A549 (cell line): ENCODE measurements at regions not wholly inside any gene's neighbourhood (a gene's known extent, or its start where the extent isn't known, plus 50 kb on each side); places are given as distances from the start of the nearest gene placed in this dataset.

ENCODE experiments used
- ATAC-seq, 2 experiments: fragments of 200-7000 bp in 1 of 2; fragments of >200 bp in 1 of 2; cut with Nextera tagmentation in 1 of 2; cut with Tn5 transposase in 1 of 2; 3 replicates each; pipeline versions ENCODE4 v1.8.0 to v1.9.1; 2018 to 2020; ENCODE audit warnings: mild to moderate bottlenecking in 1 of 2, moderate library complexity in 1 of 2
- CTCF ChIA-PET: fragments of 300-600 bp; sonication (Branson Sonifier 250); formaldehyde crosslinking; extraction: SDS; loops from one replicate; lab custom pipeline; 2021; ENCODE audit warnings: antibody characterized with exemption, inconsistent platforms; lab: Yijun Ruan, JAX
- POLR2A ChIA-PET: fragments of 350-600 bp; formaldehyde crosslinking; extraction: SDS; loops from one replicate; lab custom pipeline; 2021; ENCODE audit warnings: antibody characterized with exemption, inconsistent platforms; lab: Yijun Ruan, JAX
- DNase-seq, 2 experiments: peaks; one replicate each; pipeline versions ENCODE4 v3.0.0 to v3.0.0-alpha.2; 2011 to 2016; ENCODE audit warnings: low read depth in 1 of 2, low spot score in 1 of 2
- FAIRE-seq: peaks from 2 replicates; lab custom pipeline; 2011; peaks lifted over from hg19 to GRCh38; lab: Jason Lieb, UNC
- H3K27ac ChIP-seq, 2 experiments: fragments of >200 bp; sonication (Bioruptor Twin); formaldehyde crosslinking; 3 replicates each; pipeline ENCODE4 v1.5.1; 2016 to 2017
- H3K4me1 ChIP-seq: fragments of >200 bp; sonication (Bioruptor Twin); formaldehyde crosslinking; 3 replicates; pipeline ENCODE4 v1.6.1; 2016
- H3K4me2 ChIP-seq: fragments of >200 bp; sonication (Bioruptor Twin); formaldehyde crosslinking; 3 replicates; pipeline ENCODE4 v1.6.1; 2016
- H3K4me3 ChIP-seq: fragments of >200 bp; sonication (Bioruptor Twin); formaldehyde crosslinking; 3 replicates; pipeline ENCODE4 v1.5.1; 2016
- H3K9me3 ChIP-seq: fragments of >200 bp; sonication (Bioruptor Twin); formaldehyde crosslinking; 3 replicates; pipeline ENCODE4 v1.6.1; 2016
- BCL3 ChIP-seq: fragments of >200 bp; sonication (Bioruptor Twin); formaldehyde crosslinking; IDR thresholded peaks from 3 replicates; pipeline ENCODE4 v1.6.1; 2016
- BHLHE40 ChIP-seq: IDR thresholded peaks from 2 replicates; pipeline ENCODE4 v1.6.1; 2012; ENCODE audit warnings: low read depth, low read length, inconsistent platforms
- CBX2 ChIP-seq: fragments of 200-600 bp; sonication (generic); IDR thresholded peaks from 2 replicates; pipeline ENCODE4 v1.6.1; 2016; ENCODE audit warnings: low read depth, mild to moderate bottlenecking, borderline replicate concordance
- CBX8 ChIP-seq: fragments of 200-600 bp; sonication (generic); IDR thresholded peaks from 2 replicates; pipeline ENCODE4 v1.6.1; 2016
- CEBPB ChIP-seq, 2 experiments: fragments of >200 bp in 1 of 2; sonication (Bioruptor Twin) in 1 of 2; formaldehyde crosslinking in 1 of 2; IDR thresholded peaks; 2 replicates each; pipeline ENCODE4 v1.6.1; 2012 to 2016
- CHD2 ChIP-seq: fragments of 150-350 bp; IDR thresholded peaks from 2 replicates; pipeline ENCODE4 v1.6.1; 2014; ENCODE audit warnings: low read length; ENCODE audit not compliant: partially characterized antibody
- EP300 ChIP-seq, 2 experiments: fragments of >200 bp; sonication (Bioruptor Twin); formaldehyde crosslinking; IDR thresholded peaks; 2 replicates in 1 of 2; 3 replicates in 1 of 2; pipeline ENCODE4 v1.6.1; 2016 to 2017
- ESRRA ChIP-seq: fragments of 150-350 bp; IDR thresholded peaks from 2 replicates; pipeline ENCODE4 v1.6.1; 2014; ENCODE audit warnings: mild to moderate bottlenecking, low read length, borderline replicate concordance
- FOXS1 ChIP-seq: fragments of 250-450 bp; sonication (Bioruptor Pico); IDR thresholded peaks from 2 replicates; pipeline ENCODE4 v1.5.0; 2020; ENCODE audit warnings: mild to moderate bottlenecking, moderate library complexity
- HOXB13 ChIP-seq: fragments of 250-450 bp; sonication (Bioruptor Pico); IDR thresholded peaks from 2 replicates; pipeline ENCODE4 v1.5.0; 2020; ENCODE audit warnings: low read depth, mild to moderate bottlenecking, moderate library complexity
- HOXB5 ChIP-seq: fragments of 250-450 bp; sonication (Bioruptor Pico); IDR thresholded peaks from 2 replicates; pipeline ENCODE4 v1.5.0; 2020; ENCODE audit warnings: mild to moderate bottlenecking, moderate library complexity
- MAFK ChIP-seq: fragments of 450-650 bp; IDR thresholded peaks from 2 replicates; pipeline ENCODE4 v1.6.1; 2014; ENCODE audit not compliant: partially characterized antibody
- MAZ ChIP-seq: fragments of 150-350 bp; IDR thresholded peaks from 2 replicates; pipeline ENCODE4 v1.6.1; 2014; ENCODE audit warnings: antibody characterized with exemption, low read depth, low read length, borderline replicate concordance
- NFE2L2 ChIP-seq: fragments of 150-350 bp; conservative IDR thresholded peaks from 2 replicates; pipeline ENCODE4 v1.6.1; 2014; ENCODE audit warnings: low read length
- NR3C1 ChIP-seq: fragments of >200 bp; sonication (Bioruptor Twin); formaldehyde crosslinking; IDR thresholded peaks from 3 replicates; pipeline ENCODE4 v1.6.1; 2017
- POLR2A ChIP-seq: IDR thresholded peaks from 2 replicates; pipeline ENCODE4 v1.6.1; 2012; ENCODE audit warnings: mild to moderate bottlenecking, low read length
- POLR2AphosphoS2 ChIP-seq: conservative IDR thresholded peaks from 2 replicates; pipeline ENCODE4 v1.6.1; 2012; ENCODE audit warnings: low read length, improper control_type of control experiment, inconsistent platforms
- RAD21 ChIP-seq, 2 experiments: fragments of >200 bp in 1 of 2; sonication (Bioruptor Twin) in 1 of 2; formaldehyde crosslinking in 1 of 2; IDR thresholded peaks in 1 of 2; conservative IDR thresholded peaks in 1 of 2; 2 replicates in 1 of 2; 3 replicates in 1 of 2; pipeline ENCODE4 v1.6.1; 2012 to 2018; ENCODE audit warnings: inconsistent platforms in 1 of 2
- REST ChIP-seq: fragments of 200-600 bp; sonication (generic); IDR thresholded peaks from 2 replicates; pipeline ENCODE4 v1.6.1; 2016; ENCODE audit warnings: antibody characterized with exemption, mild to moderate bottlenecking, moderate library complexity
- RFX5 ChIP-seq: fragments of 450-650 bp; IDR thresholded peaks from 2 replicates; pipeline ENCODE4 v1.7.1; 2014; ENCODE audit warnings: antibody characterized with exemption, mild to moderate bottlenecking, moderate library complexity
- SMC3 ChIP-seq: fragments of >200 bp; sonication (Bioruptor Twin); formaldehyde crosslinking; IDR thresholded peaks from 3 replicates; pipeline ENCODE4 v1.6.1; 2018; ENCODE audit warnings: inconsistent platforms
- SREBF2 ChIP-seq: fragments of 450-650 bp; IDR thresholded peaks from 2 replicates; pipeline ENCODE4 v1.6.1; 2014; ENCODE audit warnings: mild to moderate bottlenecking, moderate library complexity
- TP53 ChIP-seq: fragments of 250-450 bp; sonication (Bioruptor Pico); IDR thresholded peaks from 2 replicates; pipeline ENCODE4 v1.5.0; 2021; ENCODE audit warnings: mild to moderate bottlenecking, moderate library complexity
- WGBS: methylation state at CpG from one replicate; pipeline ENCODE4 v1.1.6; 2017; ENCODE audit errors: missing lambda C conversion rate; 5-methylcytosine and 5-hydroxymethylcytosine counted together
- TF ChIP-seq, protein P1 (sequence below): fragments of >200 bp; sonication (Bioruptor Twin); formaldehyde crosslinking; IDR thresholded peaks from 3 replicates; pipeline ENCODE4 v1.5.1; 2016
- TF ChIP-seq, protein P2 (sequence below): IDR thresholded peaks from 2 replicates; pipeline ENCODE4 v1.6.1; 2012; ENCODE audit warnings: low read depth, borderline replicate concordance

GRCh38 chr18:10249801-10250200, 204.6 kb upstream of the APCDD1 start:
- ATAC-seq (no peak), FAIRE-seq (no peak), DNase-seq (no peak)
- no peak overlapping the region for H3K4me3 ChIP-seq
- no peak for TF ChIP-seq REST
- no peak for TF ChIP-seq HOXB13 (CRISPR knock-in tag)
- no peak for TF ChIP-seq BHLHE40
- TF ChIP-seq SMC3, result no peak
- TF ChIP-seq, protein P1, sequence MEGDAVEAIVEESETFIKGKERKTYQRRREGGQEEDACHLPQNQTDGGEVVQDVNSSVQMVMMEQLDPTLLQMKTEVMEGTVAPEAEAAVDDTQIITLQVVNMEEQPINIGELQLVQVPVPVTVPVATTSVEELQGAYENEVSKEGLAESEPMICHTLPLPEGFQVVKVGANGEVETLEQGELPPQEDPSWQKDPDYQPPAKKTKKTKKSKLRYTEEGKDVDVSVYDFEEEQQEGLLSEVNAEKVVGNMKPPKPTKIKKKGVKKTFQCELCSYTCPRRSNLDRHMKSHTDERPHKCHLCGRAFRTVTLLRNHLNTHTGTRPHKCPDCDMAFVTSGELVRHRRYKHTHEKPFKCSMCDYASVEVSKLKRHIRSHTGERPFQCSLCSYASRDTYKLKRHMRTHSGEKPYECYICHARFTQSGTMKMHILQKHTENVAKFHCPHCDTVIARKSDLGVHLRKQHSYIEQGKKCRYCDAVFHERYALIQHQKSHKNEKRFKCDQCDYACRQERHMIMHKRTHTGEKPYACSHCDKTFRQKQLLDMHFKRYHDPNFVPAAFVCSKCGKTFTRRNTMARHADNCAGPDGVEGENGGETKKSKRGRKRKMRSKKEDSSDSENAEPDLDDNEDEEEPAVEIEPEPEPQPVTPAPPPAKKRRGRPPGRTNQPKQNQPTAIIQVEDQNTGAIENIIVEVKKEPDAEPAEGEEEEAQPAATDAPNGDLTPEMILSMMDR, result no peak
- TF ChIP-seq SREBF2, result no peak
- TF ChIP-seq, protein P2, sequence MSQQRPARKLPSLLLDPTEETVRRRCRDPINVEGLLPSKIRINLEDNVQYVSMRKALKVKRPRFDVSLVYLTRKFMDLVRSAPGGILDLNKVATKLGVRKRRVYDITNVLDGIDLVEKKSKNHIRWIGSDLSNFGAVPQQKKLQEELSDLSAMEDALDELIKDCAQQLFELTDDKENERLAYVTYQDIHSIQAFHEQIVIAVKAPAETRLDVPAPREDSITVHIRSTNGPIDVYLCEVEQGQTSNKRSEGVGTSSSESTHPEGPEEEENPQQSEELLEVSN, result no peak
- no peak for TF ChIP-seq EP300 (IDR thresholded peaks at IDR 0.05)
- TF ChIP-seq CEBPB (IDR thresholded peaks at IDR 0.05), result no peak
- TF ChIP-seq CHD2, result no peak
- no peaks in the 10 kb centered on the region for H3K9me3 ChIP-seq
- no peak overlapping the region for H3K4me2 ChIP-seq
- H3K27ac ChIP-seq, result no peak overlapping the region
- CTCF ChIA-PET, result no interaction called here
- no peaks in the 10 kb centered on the region for H3K4me1 ChIP-seq
- POLR2A ChIA-PET, result no interaction called here
- 38% methylated on average over 1 of the region's 1 CpG for WGBS

GRCh38 chr18:10252494-10252893, 201.9 kb upstream of the APCDD1 start:
- Histone ChIP-seq H3K9me3 (no peaks in the 10 kb centered on the region), H3K27ac (no peak overlapping the region), H3K4me3 (no peak overlapping the region), H3K4me2 (no peak overlapping the region), H3K4me1 (no peaks in the 10 kb centered on the region)
- ATAC-seq (no peak), FAIRE-seq (no peak), DNase-seq (no peak)
- TF ChIP-seq POLR2A (no peak), POLR2AphosphoS2 (no peak), TP53 (CRISPR knock-in tag) (no peak), RAD21 (conservative IDR thresholded peaks at IDR 0.05 in 1 of 2, IDR thresholded peaks at IDR 0.05 in 1 of 2) (no peak)
- ChIA-PET POLR2A (no interaction called here), CTCF (interaction anchor here (1.6 kb wide), 1 partner anchor 281 kb away, joined by 3 read pairs; no protein-coding TSS in a partner anchor)
- 40% methylated on average over 4 of the region's 4 CpGs for WGBS

DNA sequence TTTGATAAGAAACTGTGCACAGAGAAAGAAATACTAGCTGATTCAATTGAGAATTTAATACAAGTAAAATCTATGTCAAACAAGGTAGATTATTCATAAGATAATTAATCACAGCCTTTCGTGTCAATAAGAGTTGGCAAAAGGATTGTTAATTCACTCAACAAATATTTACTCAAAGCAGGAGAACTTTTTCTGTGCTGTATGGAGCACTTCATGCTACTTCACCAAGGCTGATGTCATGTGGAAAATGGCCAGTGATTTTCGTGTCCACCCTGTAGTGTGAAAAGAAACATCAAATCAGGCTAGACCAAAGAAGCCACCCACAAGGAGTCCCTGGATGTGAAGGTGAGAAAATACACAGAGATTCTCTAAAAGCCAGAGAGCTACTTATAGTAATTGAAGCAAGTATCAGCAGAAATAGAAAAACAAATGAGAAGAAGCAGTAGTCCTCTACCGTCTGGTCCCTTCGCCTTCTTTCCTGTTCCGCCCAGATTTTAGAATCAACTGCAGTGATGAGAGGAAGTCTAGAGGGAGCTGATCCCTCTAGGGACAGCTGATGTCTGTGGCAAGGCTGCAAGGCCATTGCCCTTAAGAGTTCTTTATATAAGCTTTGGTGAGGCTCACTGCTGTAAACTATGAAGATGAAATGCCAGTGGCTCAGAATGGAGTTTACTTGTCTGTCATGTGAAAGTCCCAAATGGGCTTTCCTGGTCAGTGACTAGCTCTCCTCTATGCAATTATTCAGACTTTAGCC, 201.3 kb upstream of the APCDD1 start:
- WGBS, result 48% methylated on average over 5 of the region's 5 CpGs
- H3K27ac ChIP-seq, result no peak overlapping the region
- TF ChIP-seq NFE2L2, result no peak
- TF ChIP-seq ESRRA, result no peak
- no peak for TF ChIP-seq HOXB5 (CRISPR knock-in tag)
- no peak for TF ChIP-seq BCL3
- no peak for TF ChIP-seq NR3C1
- no peak for TF ChIP-seq CEBPB (IDR thresholded peaks at IDR 0.05)
- no peak for TF ChIP-seq FOXS1 (CRISPR knock-in tag)
- no peak for TF ChIP-seq MAFK
- TF ChIP-seq MAZ, result no peak
- TF ChIP-seq, protein P1, result no peak
- TF ChIP-seq CBX8, result no peak
- TF ChIP-seq POLR2AphosphoS2, result no peak
- no peak for TF ChIP-seq RFX5
- TF ChIP-seq CBX2, result no peak
- TF ChIP-seq TP53 (CRISPR knock-in tag), result no peak

More for the DNA sequence above, 201.3 kb upstream of the APCDD1 start:
- H3K4me2 ChIP-seq, result no peak overlapping the region
- ChIA-PET CTCF (interaction anchor here (1.6 kb wide), 1 partner anchor 281 kb away, joined by 3 read pairs; no protein-coding TSS in a partner anchor), POLR2A (no interaction called here)
- no peak overlapping the region for H3K4me3 ChIP-seq
- no peak for ATAC-seq
- DNase-seq, result no peak
- no peaks in the 10 kb centered on the region for H3K4me1 ChIP-seq
- no peaks in the 10 kb centered on the region for H3K9me3 ChIP-seq
- no peak for FAIRE-seq
